Activated naive CD8-positive, alpha-beta T cell treated with anti-CD3 and anti-CD28 coated beads, Interleukin-2, amount 50 U/mL, for 24 hours (primary cell): ENCODE measurements at regions not wholly inside any gene's neighbourhood (a gene's known extent, or its start where the extent isn't known, plus 50 kb on each side); places are given as distances from the start of the nearest gene placed in this dataset.

Source experiments
- ATAC-seq: fragments of 150-1000 bp; cut with Tn5 transposase; one replicate; pipeline ENCODE4 v1.10.0; 2021
- DNase-seq: peaks from one replicate; pipeline ENCODE4 v3.0.0; 2021
- H3K27ac Mint-ChIP-seq: one replicate; pipeline ENCODE4 v1.8.0; 2021; ENCODE audit warnings: mild to moderate bottlenecking, mixed read lengths
- H3K27me3 Mint-ChIP-seq: one replicate; pipeline ENCODE4 v1.8.0; 2021; ENCODE audit warnings: mixed read lengths
- H3K36me3 Mint-ChIP-seq: one replicate; pipeline ENCODE4 v1.8.0; 2021; ENCODE audit warnings: low read depth, mixed read lengths
- H3K4me1 Mint-ChIP-seq: one replicate; pipeline ENCODE4 v1.8.0; 2021; ENCODE audit warnings: mixed read lengths
- H3K4me3 Mint-ChIP-seq: one replicate; pipeline ENCODE4 v1.8.0; 2021; ENCODE audit warnings: mild to moderate bottlenecking, moderate library complexity, mixed read lengths
- H3K9me3 Mint-ChIP-seq: one replicate; pipeline ENCODE4 v1.8.0; 2021; ENCODE audit warnings: mixed read lengths

DNA sequence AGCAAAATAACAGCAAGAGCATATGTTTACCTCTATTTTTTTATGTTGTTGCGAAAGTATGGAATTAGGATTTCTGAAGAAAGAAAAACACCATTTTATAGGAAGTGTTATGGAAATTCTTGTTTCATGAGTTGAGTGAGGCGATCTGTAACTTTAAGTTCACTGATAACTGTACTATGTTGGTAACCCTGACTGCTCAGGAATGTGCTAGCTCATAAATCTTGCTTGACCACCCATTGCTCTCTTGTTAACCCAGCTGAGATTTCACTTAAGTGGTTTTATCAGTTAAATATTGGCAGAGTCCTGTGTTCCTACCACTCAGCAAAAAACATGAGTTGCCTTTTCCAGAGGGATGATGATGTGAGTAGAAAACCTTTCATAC is 91.1 kb upstream of the STARD4 start:
- no peak for DNase-seq
- no peaks in the 10 kb centered on the region for H3K4me1 Mint-ChIP-seq

DNA sequence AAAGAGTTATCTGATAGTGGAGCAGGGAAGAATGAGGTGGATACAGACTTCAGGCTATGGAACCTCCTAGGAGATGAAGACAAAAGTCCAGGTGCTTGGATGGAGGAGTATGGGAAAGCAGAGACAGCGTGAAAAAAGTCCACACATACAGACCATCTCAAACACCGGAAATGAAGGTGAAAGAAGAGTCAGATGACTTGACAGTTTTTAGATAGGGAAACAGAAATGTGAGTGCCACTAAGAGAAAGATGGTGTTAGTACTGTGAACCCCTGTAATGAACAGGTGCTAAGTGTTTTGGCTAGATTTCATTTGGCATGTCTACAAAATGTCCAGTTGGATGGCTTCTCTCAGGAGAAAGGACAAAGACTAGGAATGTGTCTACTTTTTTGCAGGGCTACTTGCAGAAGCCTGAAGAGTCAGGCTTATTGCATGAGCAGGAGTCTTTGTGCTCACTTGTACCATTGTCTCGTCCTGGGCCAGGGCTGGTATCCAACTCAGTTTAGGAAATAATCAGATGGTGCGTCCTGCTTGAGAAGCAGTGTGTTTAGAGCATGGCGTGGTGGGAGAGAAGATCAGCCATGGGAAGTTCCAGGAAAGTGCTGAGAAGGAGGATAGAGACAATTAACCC is 90.6 kb upstream of the STARD4 start:
- ATAC-seq (no peak), DNase-seq (no peak)
- no peaks in the 10 kb centered on the region for H3K4me1 Mint-ChIP-seq
- no peak overlapping the region for H3K4me3 Mint-ChIP-seq
- peaks cover 3% of the 10 kb centered on the region for H3K27me3 Mint-ChIP-seq
- no peak overlapping the region for H3K27ac Mint-ChIP-seq
- no peaks in the 10 kb centered on the region for H3K36me3 Mint-ChIP-seq
- no peaks in the 10 kb centered on the region for H3K9me3 Mint-ChIP-seq

More for the DNA sequence above, 91.1 kb upstream of the STARD4 start:
- Mint-ChIP-seq H3K27me3 (peaks cover 3% of the 10 kb centered on the region), H3K9me3 (no peaks in the 10 kb centered on the region), H3K4me3 (no peak overlapping the region), H3K36me3 (no peaks in the 10 kb centered on the region), H3K27ac (no peak overlapping the region)
- ATAC-seq: no peak

DNA sequence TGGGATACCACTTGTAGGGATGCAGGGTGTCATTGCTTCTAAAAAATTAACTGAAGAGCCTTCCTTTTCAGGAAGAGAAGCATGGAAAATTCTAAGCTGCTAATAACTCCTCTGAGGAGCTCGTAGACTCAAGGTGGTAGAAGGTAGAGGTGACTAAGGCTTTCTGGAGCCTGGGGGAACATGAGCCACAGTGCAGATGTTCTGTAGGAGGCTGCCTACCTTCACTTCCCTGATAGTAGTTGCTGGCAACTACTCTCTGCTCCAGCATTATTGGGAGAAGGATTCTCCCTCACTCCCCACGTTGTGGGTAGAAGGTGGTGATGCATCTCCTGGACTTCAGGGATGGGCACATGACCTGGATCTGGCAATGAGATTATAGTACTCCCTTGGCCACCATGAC is 86.7 kb upstream of the STARD4 start:
- no peak overlapping the region for H3K4me3 Mint-ChIP-seq
- peaks cover 8% of the 10 kb centered on the region for H3K27me3 Mint-ChIP-seq
- no peak for DNase-seq
- no peaks in the 10 kb centered on the region for H3K4me1 Mint-ChIP-seq
- no peaks in the 10 kb centered on the region for H3K9me3 Mint-ChIP-seq
- no peak for ATAC-seq
- H3K36me3 Mint-ChIP-seq: peaks cover 2% of the 10 kb centered on the region
- no peak overlapping the region for H3K27ac Mint-ChIP-seq

DNA sequence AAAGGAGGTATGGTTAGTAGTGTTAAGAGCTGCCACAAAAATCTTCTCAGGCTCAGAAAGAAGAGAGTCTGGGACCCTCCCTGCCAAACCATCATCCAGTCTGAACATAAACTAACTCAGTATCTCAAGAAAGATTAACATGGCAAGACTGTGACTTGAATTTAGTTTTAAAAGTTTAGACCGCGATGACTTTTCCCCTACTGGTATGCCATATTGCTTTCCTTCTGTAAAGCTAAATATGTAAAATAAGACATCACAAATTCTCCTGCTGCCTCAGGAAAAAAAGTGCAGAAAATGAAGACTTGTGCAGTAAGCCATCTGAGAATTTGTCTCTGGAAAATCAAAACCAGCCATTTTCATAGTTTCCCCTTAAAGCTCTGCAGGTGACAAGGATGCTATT is 85.2 kb upstream of the STARD4 start:
- Mint-ChIP-seq H3K9me3 (peaks cover 4% of the 10 kb centered on the region), H3K27ac (no peak overlapping the region), H3K4me1 (no peaks in the 10 kb centered on the region), H3K27me3 (peaks cover 8% of the 10 kb centered on the region), H3K4me3 (no peak overlapping the region), H3K36me3 (peaks cover 2% of the 10 kb centered on the region)
- DNase-seq: no peak
- no peak for ATAC-seq

DNA sequence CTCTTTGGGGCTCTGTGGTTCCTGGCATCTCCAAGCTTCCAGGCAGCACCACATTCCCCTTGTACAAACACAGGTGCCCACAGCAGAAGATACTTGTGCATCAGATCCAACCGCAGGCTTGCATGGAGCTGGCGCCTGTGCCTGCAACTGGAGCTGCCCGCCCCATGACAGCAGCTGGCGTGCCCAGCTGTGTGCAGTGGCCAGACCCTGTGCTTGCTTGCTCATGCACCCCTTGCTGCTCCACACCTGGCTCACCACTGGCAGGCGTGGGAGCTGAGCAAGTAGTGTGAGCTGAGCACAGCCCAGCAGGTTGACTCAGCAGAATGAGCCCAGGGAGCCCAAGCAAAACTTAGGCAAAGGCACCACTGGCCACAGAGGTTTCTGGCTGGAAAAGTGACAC is 84.4 kb upstream of the STARD4 start:
- Mint-ChIP-seq H3K9me3 (peaks cover 4% of the 10 kb centered on the region), H3K4me3 (no peak overlapping the region), H3K27ac (no peak overlapping the region), H3K4me1 (no peaks in the 10 kb centered on the region), H3K36me3 (peaks cover 2% of the 10 kb centered on the region), H3K27me3 (peaks cover 9% of the 10 kb centered on the region)
- no peak for ATAC-seq
- no peak for DNase-seq

DNA sequence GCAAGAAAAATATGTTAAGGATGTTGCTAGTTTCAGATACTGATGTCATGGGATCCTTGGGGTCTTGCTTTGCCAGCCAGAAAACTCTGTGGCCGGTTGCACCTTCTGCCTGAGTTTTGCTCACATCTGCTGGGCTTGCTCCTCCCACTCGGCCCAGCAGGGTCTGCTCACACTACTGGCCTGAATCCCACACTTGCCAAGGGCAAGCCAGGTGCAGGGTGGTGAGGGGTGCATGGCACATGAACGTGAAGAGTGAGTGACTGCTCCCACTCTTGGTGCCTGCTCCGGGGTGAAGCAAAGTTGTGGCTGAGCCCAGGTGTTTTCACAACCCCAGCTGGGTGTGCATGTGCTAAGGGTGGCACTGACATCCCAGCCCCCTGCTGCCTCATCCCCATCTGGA is 83.1 kb upstream of the STARD4 start:
- Mint-ChIP-seq H3K36me3 (peaks cover 2% of the 10 kb centered on the region), H3K4me1 (no peaks in the 10 kb centered on the region), H3K4me3 (no peak overlapping the region), H3K27me3 (peaks cover 8% of the 10 kb centered on the region), H3K9me3 (peaks cover 4% of the 10 kb centered on the region), H3K27ac (no peak overlapping the region)
- ATAC-seq (no peak), DNase-seq (no peak)

DNA sequence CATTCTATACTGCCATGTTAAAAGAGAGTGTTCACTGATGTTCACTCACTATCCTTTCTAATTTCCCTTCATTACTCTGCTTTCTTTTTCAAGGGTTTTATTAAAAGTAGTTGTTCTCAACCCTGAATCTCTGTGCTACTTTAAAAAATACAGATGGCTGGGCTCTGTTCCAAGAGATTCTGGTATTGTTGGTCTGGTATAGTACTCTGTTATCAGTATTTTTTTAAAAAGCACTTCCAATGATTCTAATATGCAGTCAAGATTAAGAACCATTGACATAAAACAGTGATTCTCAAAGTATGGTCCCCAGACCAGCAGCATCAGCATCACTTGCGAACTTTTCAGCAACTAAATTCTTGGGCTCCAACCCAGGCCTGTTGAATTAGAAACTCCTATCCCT is 77.0 kb upstream of the STARD4 start:
- Mint-ChIP-seq H3K9me3 (peaks cover 9% of the 10 kb centered on the region), H3K27ac (no peak overlapping the region), H3K36me3 (no peaks in the 10 kb centered on the region), H3K27me3 (peaks cover 2% of the 10 kb centered on the region), H3K4me3 (no peak overlapping the region), H3K4me1 (peaks cover 30% of the 10 kb centered on the region)
- DNase-seq (no peak), ATAC-seq (no peak)

DNA sequence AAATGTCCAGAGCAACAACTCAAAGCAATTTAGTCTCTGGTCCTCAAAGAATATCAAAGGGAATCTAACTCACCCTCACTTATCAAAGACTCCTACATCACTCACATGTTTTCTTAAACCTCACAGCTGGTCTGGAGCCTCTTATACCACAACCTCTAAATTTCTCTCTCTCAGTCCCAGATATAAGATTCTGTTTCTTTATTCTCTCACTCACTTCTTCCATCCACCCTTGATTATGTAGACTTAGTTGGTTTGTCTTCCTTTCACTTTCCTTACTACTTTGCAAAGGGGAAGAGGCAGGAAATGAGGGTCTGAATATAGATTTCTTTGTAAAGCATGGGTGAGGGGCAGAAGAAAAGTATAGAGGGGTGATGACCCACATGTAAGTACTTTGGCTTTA is 75.4 kb upstream of the STARD4 start:
- Mint-ChIP-seq H3K27me3 (peaks cover 2% of the 10 kb centered on the region), H3K9me3 (peaks cover 5% of the 10 kb centered on the region), H3K27ac (peak overlapping the region; percentile 63), H3K36me3 (no peaks in the 10 kb centered on the region), H3K4me3 (peak overlapping the region; percentile 9), H3K4me1 (peaks cover 40% of the 10 kb centered on the region)
- ATAC-seq (peak; percentile 51), DNase-seq (no peak)

DNA sequence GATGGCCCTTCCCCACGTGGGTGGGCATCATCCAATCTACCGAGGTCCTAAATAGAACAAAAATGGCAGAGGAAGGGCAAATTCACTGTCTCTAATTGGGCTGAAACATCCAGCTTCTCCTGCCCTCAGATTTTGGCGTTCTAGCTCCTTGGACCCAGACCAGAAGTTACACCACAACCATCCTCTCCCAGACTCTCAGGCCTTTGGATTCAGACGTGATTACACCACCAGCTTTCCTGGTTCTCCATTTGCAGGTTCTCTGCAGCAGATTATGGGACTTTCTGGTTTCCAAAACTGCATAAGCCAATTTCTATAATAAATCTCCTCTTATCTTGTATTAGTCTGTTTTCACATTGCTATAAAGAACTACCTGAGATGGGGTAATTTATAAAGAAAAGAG is 73.6 kb upstream of the STARD4 start:
- no peaks in the 10 kb centered on the region for H3K27me3 Mint-ChIP-seq
- DNase-seq: no peak
- peaks cover 5% of the 10 kb centered on the region for H3K9me3 Mint-ChIP-seq
- peaks cover 40% of the 10 kb centered on the region for H3K4me1 Mint-ChIP-seq
- H3K27ac Mint-ChIP-seq: no peak overlapping the region
- no peak for ATAC-seq
- H3K4me3 Mint-ChIP-seq: no peak overlapping the region
- H3K36me3 Mint-ChIP-seq: no peaks in the 10 kb centered on the region

DNA sequence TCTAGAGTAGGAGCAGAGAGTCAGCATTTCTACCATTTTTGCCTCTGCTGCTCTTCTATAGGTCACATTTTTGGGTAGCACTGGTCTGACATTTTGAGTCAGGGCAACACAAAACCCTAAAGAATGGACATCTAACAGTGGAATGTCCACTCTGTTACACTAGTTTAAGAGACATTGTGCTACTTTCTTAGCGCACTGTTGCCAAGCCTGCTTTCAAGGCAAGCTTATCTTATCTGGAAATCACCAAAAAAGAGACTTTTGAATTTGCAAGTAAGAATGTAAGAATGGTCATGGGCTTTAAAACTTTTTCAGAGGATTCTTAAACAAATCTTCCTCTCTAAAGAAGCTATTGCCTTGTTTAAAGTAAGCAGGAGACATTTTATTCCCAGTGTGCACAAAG is 73.0 kb upstream of the STARD4 start:
- H3K27me3 Mint-ChIP-seq: no peaks in the 10 kb centered on the region

DNA sequence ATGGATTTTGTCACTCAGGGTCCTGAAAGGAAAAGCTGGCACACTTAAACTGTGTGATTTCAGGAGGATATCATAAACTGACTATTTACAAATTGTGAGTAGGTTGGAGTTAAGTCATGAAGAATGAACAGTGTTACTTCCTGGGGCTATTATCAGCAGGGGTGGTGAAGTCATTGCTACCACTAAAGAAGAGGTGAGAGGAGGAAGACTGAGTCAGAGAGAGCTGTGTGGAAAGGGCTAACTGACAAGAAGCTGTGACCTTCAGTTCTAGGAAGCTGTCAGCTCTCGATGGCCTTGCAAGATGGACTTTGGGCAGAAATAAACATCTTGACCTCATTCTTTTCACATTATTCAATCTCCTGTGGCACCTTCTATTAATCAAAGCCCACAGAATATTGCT is 72.3 kb upstream of the STARD4 start:
- no peaks in the 10 kb centered on the region for H3K36me3 Mint-ChIP-seq
- DNase-seq (peak; percentile 4), ATAC-seq (peak; percentile 95)
- H3K4me1 Mint-ChIP-seq: peaks cover 40% of the 10 kb centered on the region
- no peaks in the 10 kb centered on the region for H3K27me3 Mint-ChIP-seq
- H3K27ac Mint-ChIP-seq: peak overlapping the region; percentile 25
- no peak overlapping the region for H3K4me3 Mint-ChIP-seq
- H3K9me3 Mint-ChIP-seq: peaks cover 5% of the 10 kb centered on the region

More for the DNA sequence above, 73.0 kb upstream of the STARD4 start:
- Mint-ChIP-seq H3K36me3 (no peaks in the 10 kb centered on the region), H3K4me1 (peaks cover 40% of the 10 kb centered on the region), H3K4me3 (no peak overlapping the region), H3K27ac (no peak overlapping the region), H3K9me3 (peaks cover 5% of the 10 kb centered on the region)
- DNase-seq: no peak
- no peak for ATAC-seq

DNA sequence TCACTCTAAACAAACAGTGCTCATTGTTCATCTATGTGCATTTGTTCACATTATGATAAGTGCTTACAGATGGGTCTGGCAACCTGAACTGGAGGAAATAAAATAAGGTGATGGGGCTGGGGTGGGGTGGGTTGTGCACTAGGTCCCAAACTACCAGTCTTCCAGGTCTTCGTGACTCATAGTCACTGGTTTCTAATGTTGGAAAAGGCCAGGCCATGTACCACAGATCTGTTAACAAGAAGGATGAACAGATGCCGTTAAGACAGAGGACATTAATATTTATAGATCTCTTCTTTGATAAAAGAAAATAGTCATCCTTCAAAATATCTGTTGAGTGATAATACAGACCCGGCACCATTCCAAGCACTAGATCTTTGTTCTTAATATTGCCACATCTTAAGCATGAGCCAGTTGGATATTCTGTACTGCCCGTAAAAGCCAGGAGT is 71.4 kb upstream of the STARD4 start:
- Mint-ChIP-seq H3K4me1 (peaks cover 40% of the 10 kb centered on the region), H3K27ac (no peak overlapping the region), H3K36me3 (no peaks in the 10 kb centered on the region), H3K9me3 (peaks cover 5% of the 10 kb centered on the region), H3K27me3 (peaks cover 1% of the 10 kb centered on the region), H3K4me3 (no peak overlapping the region)
- ATAC-seq: no peak
- no peak for DNase-seq

DNA sequence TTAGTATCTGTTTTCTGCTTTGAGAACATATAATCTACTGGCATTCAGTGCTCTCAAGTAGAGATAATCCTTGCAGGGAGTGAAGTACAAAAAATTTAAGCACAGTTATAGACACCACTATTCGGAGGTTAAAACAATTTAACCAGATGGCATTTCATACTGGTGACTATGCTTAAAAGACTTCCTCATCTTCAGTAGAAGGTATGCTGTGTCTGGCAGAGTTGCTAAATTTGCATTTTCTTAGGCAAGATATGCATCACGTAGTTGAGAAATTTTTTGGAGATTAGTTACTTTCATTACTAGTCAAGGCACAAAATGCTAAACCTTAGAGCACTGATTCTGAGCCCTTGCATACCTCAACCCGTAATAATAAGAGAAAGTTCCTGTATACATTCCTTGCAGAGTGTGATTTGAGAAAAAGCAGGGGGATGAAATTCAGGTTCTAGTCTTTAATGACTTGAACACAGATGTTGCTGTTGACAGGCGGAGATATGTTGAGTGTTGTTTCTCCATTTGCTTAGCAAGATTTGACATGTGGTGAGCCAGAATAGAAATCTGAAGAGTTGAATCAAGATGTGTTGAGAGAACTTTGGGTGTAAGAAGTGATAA is 70.8 kb upstream of the STARD4 start:
- peaks cover 5% of the 10 kb centered on the region for H3K9me3 Mint-ChIP-seq

DNA sequence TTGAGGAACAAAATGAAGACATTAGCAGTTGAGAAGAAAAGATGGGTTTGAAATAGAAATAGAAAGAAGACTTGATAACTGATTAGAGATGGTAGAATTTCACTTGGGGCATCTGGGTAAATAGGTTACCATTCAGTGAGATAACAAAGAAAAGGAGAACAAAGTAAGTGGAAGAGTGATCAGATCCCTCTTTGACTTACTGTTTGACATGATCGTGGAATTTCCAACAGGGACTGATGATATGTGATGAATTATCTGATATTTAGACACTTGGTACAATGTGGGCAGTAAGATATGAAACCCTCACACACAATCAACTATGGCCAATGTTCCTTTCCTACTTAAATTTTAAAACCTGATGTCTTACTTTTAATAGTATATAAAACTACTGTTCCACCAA is 70.1 kb upstream of the STARD4 start:
- H3K4me3 Mint-ChIP-seq: no peak overlapping the region

More for the DNA sequence above, 70.8 kb upstream of the STARD4 start:
- Mint-ChIP-seq H3K27ac (no peak overlapping the region), H3K36me3 (no peaks in the 10 kb centered on the region), H3K4me1 (peaks cover 34% of the 10 kb centered on the region), H3K4me3 (no peak overlapping the region), H3K27me3 (peaks cover 4% of the 10 kb centered on the region)
- ATAC-seq (no peak), DNase-seq (no peak)

DNA sequence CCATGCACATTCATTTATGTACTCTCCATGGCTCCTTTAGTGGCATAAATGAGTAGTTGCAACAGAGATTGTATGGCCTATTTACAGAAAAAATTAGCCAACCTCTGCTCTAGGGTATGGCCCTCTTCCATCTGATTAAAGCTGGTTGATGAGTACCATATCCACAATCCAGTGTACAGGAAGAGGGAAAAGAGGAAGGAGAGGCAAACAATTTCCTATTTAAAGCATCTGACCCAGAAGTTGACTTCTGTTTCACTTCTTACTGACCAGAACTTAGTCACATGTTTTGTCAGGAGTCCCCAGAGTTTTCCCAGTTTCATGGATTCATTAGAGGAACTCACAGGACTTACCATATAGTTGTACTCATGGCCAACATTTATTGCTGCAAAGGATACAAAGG is 68.6 kb upstream of the STARD4 start:
- ATAC-seq (no peak), DNase-seq (no peak)
- no peaks in the 10 kb centered on the region for H3K9me3 Mint-ChIP-seq
- H3K36me3 Mint-ChIP-seq: no peaks in the 10 kb centered on the region
- peaks cover 4% of the 10 kb centered on the region for H3K27me3 Mint-ChIP-seq
- H3K4me3 Mint-ChIP-seq: no peak overlapping the region
- no peak overlapping the region for H3K27ac Mint-ChIP-seq
- H3K4me1 Mint-ChIP-seq: peaks cover 20% of the 10 kb centered on the region

More for the DNA sequence above, 70.1 kb upstream of the STARD4 start:
- ATAC-seq: no peak
- Mint-ChIP-seq H3K27ac (no peak overlapping the region), H3K27me3 (peaks cover 4% of the 10 kb centered on the region), H3K9me3 (peaks cover 2% of the 10 kb centered on the region), H3K4me1 (peaks cover 27% of the 10 kb centered on the region), H3K36me3 (no peaks in the 10 kb centered on the region)
- no peak for DNase-seq
